ENCODE measurements at regions not wholly inside any gene's neighbourhood (a gene's known extent, or its start where the extent isn't known, plus 50 kb on each side); places are given as distances from the start of the nearest gene placed in this dataset.
A peak's percentile ranks its signal among the peaks of the same experiment; 100 is the strongest.
"Not testable (repeated sequence)": the region's sequence is repeated elsewhere in the genome, so short reads cannot be mapped to it uniquely, and the experiment has no call there.

DNA sequence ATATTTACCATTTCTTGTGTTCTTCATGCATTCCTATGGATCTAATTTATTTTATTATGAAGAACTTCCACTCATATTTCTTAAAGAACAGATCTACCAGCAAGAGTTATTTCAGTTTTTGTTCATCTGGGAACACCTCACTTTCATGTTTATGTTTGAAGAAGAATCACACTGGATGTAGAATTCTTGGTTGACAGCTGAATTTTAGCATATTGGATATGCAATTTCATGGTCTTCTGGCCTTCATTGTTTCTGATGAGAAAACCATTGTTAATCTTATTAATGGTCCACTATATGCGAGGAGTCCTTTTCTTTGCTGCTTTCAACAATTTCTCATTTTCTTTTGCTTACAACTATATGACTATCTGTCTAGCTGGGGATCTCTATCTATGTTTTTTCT, 189.2 kb downstream of the UXS1 start:
- TF ChIP-seq, protein P1, sequence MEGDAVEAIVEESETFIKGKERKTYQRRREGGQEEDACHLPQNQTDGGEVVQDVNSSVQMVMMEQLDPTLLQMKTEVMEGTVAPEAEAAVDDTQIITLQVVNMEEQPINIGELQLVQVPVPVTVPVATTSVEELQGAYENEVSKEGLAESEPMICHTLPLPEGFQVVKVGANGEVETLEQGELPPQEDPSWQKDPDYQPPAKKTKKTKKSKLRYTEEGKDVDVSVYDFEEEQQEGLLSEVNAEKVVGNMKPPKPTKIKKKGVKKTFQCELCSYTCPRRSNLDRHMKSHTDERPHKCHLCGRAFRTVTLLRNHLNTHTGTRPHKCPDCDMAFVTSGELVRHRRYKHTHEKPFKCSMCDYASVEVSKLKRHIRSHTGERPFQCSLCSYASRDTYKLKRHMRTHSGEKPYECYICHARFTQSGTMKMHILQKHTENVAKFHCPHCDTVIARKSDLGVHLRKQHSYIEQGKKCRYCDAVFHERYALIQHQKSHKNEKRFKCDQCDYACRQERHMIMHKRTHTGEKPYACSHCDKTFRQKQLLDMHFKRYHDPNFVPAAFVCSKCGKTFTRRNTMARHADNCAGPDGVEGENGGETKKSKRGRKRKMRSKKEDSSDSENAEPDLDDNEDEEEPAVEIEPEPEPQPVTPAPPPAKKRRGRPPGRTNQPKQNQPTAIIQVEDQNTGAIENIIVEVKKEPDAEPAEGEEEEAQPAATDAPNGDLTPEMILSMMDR (IDR thresholded peaks at IDR 0.05; ENCODE audit: borderline replicate concordance): no peak
- Histone ChIP-seq H3K27ac (replicated peaks) (no peak overlapping the region), H3K4me3 (no peak overlapping the region), H3K27me3 (ENCODE audit: low read depth) (no peaks in the 10 kb centered on the region), H3K4me1 (no peaks in the 10 kb centered on the region), H3K36me3 (no peaks in the 10 kb centered on the region), H3K9me3 (replicated peaks) (peaks cover 70% of the 10 kb centered on the region)
- intact Hi-C loops (cut with micrococcal nuclease): no loop called here
- no peak for DNase-seq

DNA sequence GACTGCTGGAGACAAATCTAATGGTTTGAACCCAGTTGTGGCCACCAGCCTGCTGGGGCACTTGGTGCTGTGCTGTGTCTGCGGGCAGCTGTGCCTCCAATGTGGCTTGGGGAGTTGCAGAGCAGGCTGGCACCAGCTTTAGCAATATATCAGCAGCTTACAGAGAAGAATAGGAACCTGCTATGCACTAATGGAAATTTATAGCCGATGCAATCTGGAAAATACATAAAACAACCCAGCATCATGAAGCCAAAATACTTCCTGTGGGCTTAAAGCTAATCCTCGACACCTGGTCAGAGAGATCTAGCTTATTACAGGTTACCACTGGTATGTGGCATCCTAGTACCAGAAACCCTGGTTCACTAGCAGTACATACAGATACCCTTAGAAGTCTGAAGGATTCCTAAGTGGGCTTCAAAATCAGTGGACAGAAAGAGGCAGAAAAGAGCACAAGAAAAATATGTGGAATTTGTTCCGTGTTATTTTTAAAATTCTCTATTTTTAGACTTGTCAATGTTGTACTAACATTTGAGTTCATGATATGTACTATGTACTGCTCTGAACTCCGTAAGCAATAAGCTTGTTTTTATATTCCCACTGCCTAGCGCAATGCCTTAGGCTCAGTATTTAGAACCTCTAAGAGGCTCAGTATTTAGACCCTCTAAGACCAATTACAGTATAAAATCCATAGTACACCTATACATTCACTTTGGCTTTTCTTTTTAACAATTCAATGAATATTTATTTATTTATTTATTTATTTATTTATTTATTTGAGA, 194.7 kb downstream of the UXS1 start:
- H3K36me3 ChIP-seq: peaks cover 6% of the 10 kb centered on the region
- H3K27me3 ChIP-seq (ENCODE audit: low read depth): no peaks in the 10 kb centered on the region
- H3K4me3 ChIP-seq: no peak overlapping the region
- intact Hi-C loops (cut with micrococcal nuclease): no loop called here
- no peaks in the 10 kb centered on the region for H3K4me1 ChIP-seq
- DNase-seq: no peak
- TF ChIP-seq, protein P1 (IDR thresholded peaks at IDR 0.05; ENCODE audit: borderline replicate concordance): no peak
- peaks cover 55% of the 10 kb centered on the region for H3K9me3 ChIP-seq (replicated peaks)
- H3K27ac ChIP-seq (replicated peaks): peak overlapping the region; percentile 38

DNA sequence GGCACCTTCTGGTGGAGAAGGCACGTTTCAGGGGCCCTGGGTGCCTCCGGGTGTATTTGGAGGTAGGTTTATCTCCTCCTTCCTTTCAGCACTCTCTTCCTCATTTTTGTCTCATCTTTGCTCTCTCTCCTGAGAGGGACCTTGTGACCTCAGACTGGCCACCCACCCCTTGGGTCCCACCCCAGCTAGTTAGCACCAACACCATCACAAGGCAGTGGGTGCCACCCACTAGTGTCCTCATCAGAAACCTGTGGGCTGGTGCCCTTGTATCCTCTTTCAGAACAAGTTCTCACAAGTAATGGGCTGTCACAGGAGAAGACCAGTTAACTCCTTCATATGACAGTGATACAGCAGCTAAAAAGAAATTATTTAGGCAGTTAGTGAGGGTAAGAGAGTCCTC, 196.4 kb downstream of the UXS1 start:
- Histone ChIP-seq H3K4me3 (no peak overlapping the region), H3K9me3 (replicated peaks) (peaks cover 55% of the 10 kb centered on the region)
- no peak for DNase-seq

GRCh38 chr2:105990624-105991023, 203.5 kb downstream of the UXS1 start:
- H3K4me3 ChIP-seq: no peak overlapping the region
- no peak for DNase-seq
- intact Hi-C loops (cut with micrococcal nuclease): no loop called here
- TF ChIP-seq, protein P1 (IDR thresholded peaks at IDR 0.05; ENCODE audit: borderline replicate concordance): no peak
- H3K4me1 ChIP-seq: no peaks in the 10 kb centered on the region
- peaks cover 6% of the 10 kb centered on the region for H3K36me3 ChIP-seq
- no peak overlapping the region for H3K27ac ChIP-seq (replicated peaks)
- H3K27me3 ChIP-seq (ENCODE audit: low read depth): no peaks in the 10 kb centered on the region
- H3K9me3 ChIP-seq (replicated peaks): peaks cover 65% of the 10 kb centered on the region

More for the DNA sequence above, 196.4 kb downstream of the UXS1 start:
- no peaks in the 10 kb centered on the region for H3K4me1 ChIP-seq
- intact Hi-C loops (cut with micrococcal nuclease): no loop called here
- H3K27me3 ChIP-seq (ENCODE audit: low read depth): no peaks in the 10 kb centered on the region
- peaks cover 6% of the 10 kb centered on the region for H3K36me3 ChIP-seq
- TF ChIP-seq, protein P1 (IDR thresholded peaks at IDR 0.05; ENCODE audit: borderline replicate concordance): no peak
- H3K27ac ChIP-seq (replicated peaks): no peak overlapping the region

- H3K27ac ChIP-seq (replicated peaks); H3K36me3 ChIP-seq; H3K27me3 ChIP-seq (ENCODE audit: low read depth); DNase-seq; H3K4me3 ChIP-seq; intact Hi-C loops (cut with micrococcal nuclease); H3K4me1 ChIP-seq: not testable (repeated sequence)
- peaks cover 56% of the 10 kb centered on the region for H3K9me3 ChIP-seq (replicated peaks)
Measured at GRCh38 chr2:105989803-105990202, 204.3 kb downstream of the UXS1 start.

GRCh38 chr2:105989070-105989469, 205.0 kb downstream of the UXS1 start:
- TF ChIP-seq, protein P1 (IDR thresholded peaks at IDR 0.05; ENCODE audit: borderline replicate concordance): no peak
- DNase-seq: no peak
- intact Hi-C loops (cut with micrococcal nuclease): no loop called here
- H3K9me3 ChIP-seq (replicated peaks): peaks cover 49% of the 10 kb centered on the region
- no peaks in the 10 kb centered on the region for H3K4me1 ChIP-seq
- no peaks in the 10 kb centered on the region for H3K27me3 ChIP-seq (ENCODE audit: low read depth)
- H3K36me3 ChIP-seq: no peaks in the 10 kb centered on the region
- no peak overlapping the region for H3K4me3 ChIP-seq
- no peak overlapping the region for H3K27ac ChIP-seq (replicated peaks)
